Upper lobe of left lung (tissue), 4 donors: ENCODE measurements at regions not wholly inside any gene's neighbourhood (a gene's known extent, or its start where the extent isn't known, plus 50 kb on each side); places are given as distances from the start of the nearest gene placed in this dataset.

Source experiments
- EP300 ChIP-seq, 4 donors: sonication (generic); formaldehyde crosslinking; IDR thresholded peaks; one replicate each; pipeline ENCODE4 v1.5.1; 2017; ENCODE audit warnings: antibody characterized with exemption in 4 of 4, control low read depth in 2 of 4
- POLR2A ChIP-seq, 4 donors: fragments of 450-650 bp; IDR thresholded peaks; one replicate each; pipeline ENCODE4 v1.5.1; 2016 to 2017; ENCODE audit warnings: antibody characterized with exemption in 4 of 4, mild to moderate bottlenecking in 2 of 4
- POLR2AphosphoS5 ChIP-seq, 2 donors: sonication (generic); formaldehyde crosslinking; IDR thresholded peaks; one replicate each; pipeline ENCODE4 v1.5.1; 2017; ENCODE audit warnings: antibody characterized with exemption in 2 of 2
- TF ChIP-seq, protein P1 (sequence below), 6 experiments: fragments of 450-650 bp in 4 of 6; fragments of 200-600 bp in 2 of 6; sonication (generic) in 2 of 6; IDR thresholded peaks; one replicate each; pipeline ENCODE4 v1.5.1; 2016 to 2019; ENCODE audit warnings: antibody characterized with exemption in 6 of 6

DNA sequence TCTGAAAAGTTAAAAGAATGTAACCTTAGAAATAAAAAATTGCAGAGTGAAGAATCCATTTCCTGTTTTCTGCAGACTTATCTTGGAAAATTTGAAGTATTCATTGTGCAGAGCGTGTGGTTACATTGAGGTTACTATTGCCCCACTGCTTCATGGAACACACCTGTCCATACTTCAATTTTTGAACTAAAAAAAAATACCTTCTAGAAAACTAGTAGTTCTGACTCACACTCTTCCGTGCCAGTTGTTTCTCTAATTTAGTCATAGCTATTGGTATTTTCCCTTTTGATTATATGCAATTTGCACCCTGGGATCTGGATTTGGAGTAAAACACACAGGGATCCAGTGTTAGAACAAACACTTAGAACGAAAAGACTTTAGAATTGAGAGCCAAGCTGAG is 111.8 kb upstream of the LYSMD4 start:
- TF ChIP-seq, protein P1, sequence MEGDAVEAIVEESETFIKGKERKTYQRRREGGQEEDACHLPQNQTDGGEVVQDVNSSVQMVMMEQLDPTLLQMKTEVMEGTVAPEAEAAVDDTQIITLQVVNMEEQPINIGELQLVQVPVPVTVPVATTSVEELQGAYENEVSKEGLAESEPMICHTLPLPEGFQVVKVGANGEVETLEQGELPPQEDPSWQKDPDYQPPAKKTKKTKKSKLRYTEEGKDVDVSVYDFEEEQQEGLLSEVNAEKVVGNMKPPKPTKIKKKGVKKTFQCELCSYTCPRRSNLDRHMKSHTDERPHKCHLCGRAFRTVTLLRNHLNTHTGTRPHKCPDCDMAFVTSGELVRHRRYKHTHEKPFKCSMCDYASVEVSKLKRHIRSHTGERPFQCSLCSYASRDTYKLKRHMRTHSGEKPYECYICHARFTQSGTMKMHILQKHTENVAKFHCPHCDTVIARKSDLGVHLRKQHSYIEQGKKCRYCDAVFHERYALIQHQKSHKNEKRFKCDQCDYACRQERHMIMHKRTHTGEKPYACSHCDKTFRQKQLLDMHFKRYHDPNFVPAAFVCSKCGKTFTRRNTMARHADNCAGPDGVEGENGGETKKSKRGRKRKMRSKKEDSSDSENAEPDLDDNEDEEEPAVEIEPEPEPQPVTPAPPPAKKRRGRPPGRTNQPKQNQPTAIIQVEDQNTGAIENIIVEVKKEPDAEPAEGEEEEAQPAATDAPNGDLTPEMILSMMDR (IDR thresholded peaks at IDR 0.05) = no peak
- TF ChIP-seq POLR2A (IDR thresholded peaks at IDR 0.05) (no peak), POLR2AphosphoS5 (IDR thresholded peaks at IDR 0.05) (no peak), EP300 (IDR thresholded peaks at IDR 0.05) (no peak)
